Stimulated activated CD4-positive, alpha-beta T cell treated with anti-CD3 and anti-CD28 coated beads, Interleukin-1b, Interleukin-23, amount 100 ng/mL, for 4 hours (primary cell): ENCODE measurements at regions not wholly inside any gene's neighbourhood (a gene's known extent, or its start where the extent isn't known, plus 50 kb on each side); places are given as distances from the start of the nearest gene placed in this dataset.
A peak's percentile ranks its signal among the peaks of the same experiment; 100 is the strongest.

Experiments used
- DNase-seq, 2 donors: peaks; one replicate each; pipeline ENCODE4 v3.0.0-alpha.2; 2020; ENCODE audit warnings: low read depth in 2 of 2

GRCh38 chr18:73852789-73853549, 294.7 kb downstream of the FBXO15 start:
- no peak for DNase-seq

DNA sequence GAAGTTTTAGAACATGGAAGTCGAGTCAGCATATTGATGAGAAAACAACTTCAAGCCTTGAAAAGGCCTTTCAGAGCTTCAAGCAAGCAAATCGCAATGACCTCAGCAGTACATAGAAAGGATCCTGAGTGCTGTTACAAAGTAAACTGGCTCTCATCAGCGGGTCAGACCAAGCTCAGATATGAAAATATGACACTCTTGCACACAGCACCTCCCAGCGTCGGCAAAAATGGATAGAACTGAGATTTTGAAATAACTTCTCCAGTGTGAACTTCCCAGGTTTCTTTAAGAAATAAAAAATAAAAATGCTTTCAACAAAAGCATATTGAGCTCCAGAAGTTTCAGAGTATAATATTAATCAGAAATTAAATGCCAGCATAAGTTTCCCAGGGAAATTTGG, 296.9 kb downstream of the FBXO15 start:
- no peak for DNase-seq

DNA sequence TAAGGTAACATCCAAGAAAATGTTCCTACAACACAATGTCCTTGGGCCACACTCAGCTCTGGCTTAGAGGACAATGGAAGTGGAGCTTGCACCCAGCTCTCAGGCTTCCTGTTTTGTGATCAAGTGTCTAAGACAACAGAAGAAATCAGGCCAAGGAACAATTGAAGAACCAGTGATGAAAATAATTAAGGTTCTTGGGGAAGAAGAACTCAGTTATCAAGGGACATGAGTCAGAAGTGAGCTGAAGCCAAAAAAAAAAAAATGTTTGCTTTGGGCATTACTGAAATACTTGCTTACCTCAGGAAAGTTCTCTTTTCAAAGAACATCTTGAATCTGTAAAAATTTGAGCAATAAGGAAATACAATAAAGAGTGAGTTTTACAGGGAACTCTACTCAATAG, 299.0 kb downstream of the FBXO15 start:
- no peak for DNase-seq

GRCh38 chr18:73843455-73843854, 304.2 kb downstream of the FBXO15 start:
- DNase-seq, result no peak

DNA sequence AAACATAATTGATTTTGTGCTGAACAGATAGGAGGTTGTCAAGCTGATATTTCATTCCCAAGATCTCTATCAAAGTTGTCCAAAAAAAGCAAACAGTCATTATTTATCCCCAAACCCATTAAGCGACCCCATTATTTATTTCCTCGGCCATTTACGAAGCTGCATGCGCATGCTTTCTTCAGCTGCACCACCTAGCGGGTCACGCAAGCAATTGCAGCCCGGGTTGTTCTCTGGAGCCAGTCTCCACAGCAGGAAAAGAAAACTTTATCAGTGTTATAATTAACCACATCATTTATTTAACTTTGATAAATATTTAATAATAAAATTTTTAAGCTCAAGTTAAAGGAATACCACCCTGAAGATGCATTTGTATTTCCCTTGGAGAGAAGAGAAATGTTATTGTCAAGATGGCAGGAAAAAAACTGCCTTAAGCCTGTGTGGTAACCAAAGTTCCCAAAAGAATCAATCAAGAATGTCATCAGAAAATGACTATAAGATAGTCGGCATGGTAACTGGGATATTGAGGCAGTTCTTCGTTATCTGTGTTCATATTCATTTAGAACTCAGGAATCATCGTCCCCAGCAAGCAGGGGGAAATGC, 304.7 kb downstream of the FBXO15 start:
- DNase-seq, result peak; percentile 11 to 21

DNA sequence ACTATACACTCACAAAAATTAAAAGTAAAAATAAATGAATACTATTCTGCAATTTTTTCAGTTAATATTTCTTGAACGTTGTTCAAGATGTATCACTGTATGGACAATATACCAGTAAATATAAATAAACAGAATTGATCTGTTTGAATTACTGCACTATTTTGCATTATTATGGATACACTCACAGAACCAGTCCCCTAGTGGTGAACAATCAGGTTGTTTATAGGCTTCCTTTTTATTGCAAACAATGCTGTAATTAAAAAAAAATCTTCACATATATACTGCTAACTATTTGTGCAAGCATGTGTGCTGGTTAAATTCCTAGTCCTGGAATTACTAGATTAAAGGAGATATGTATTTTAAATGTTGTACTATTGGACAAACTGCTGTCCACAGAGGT, 306.0 kb downstream of the FBXO15 start:
- DNase-seq, result no peak

GRCh38 chr18:73840319-73840945, 307.2 kb downstream of the FBXO15 start:
- DNase-seq, result no peak

GRCh38 chr18:73839441-73839840, 308.2 kb downstream of the FBXO15 start:
- no peak for DNase-seq

GRCh38 chr18:73838107-73838506, 309.5 kb downstream of the FBXO15 start:
- DNase-seq, result no peak

DNA sequence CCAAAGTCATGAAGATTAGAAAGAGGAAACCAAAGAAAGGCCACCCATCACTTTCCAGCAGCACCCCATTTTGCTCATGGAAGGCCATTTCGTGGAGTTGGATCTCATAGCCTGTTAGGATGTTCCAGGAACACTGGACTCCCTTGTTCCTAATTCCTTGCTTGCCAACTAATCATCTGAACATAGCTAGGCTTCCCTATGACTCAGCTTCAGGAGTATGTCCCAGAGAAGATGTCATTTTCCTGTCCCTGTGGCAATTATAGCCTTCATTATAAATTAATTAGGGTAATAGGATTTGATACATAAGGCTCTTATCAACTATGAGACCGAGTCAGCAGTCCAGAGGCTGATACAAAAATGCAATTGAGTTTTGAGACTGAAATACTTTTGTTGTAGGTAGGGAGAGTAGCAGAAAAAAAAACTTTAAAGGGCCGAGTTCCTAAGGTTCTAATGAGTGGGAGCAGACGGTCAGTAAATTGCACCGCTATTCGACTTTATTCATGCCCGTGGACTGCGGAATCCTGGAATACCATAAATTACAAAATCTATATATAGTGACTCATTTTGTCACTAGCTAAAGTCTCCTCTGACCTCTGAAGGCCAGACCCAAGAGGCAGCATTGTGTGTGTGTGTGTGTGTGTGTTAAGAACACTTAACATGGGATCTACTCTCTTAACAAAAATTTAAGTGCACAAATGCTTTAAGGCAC, 311.8 kb downstream of the FBXO15 start:
- DNase-seq, result no peak

- no peak for DNase-seq
These were observed 312.6 kb downstream of the FBXO15 start for GRCh38 chr18:73835039-73835438.

DNA sequence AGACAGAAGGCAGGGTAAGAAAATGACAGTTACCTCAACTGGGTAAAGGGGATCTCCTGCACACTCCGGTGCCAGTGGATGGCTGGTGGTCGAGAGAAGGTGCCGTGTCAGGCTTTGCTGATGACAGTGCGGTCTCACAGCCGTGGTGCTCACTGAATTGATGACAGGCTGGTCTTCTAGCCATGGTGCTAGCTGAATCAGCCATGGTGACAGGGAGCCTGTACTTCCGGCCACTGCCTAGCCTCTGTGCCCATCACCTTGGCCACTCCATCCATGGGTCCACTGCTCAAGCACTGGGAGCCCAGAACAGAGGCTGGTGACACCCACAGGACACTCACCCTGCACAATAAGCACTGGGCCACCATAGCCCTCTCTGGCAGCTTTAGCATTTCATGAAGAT, 315.9 kb downstream of the FBXO15 start:
- no peak for DNase-seq

DNA sequence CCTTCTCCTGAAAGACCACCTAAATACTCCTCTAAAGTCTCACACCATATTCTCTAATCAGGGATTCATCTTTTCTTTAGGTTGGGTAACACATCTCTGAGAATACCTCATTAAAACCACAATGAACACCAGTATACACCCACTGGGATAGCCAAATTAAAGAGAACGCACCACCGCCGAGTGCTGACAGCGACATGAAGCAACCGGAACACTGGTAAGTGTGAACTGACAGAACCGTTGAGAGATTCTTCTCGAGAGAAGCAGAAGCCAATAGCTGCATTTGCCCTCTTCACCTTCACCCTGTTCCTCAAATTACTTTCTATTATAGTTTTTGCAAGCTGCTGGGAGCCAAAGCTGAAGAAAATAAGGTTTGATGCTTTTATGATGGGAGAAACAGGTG, 318.5 kb downstream of the FBXO15 start:
- no peak for DNase-seq

DNA sequence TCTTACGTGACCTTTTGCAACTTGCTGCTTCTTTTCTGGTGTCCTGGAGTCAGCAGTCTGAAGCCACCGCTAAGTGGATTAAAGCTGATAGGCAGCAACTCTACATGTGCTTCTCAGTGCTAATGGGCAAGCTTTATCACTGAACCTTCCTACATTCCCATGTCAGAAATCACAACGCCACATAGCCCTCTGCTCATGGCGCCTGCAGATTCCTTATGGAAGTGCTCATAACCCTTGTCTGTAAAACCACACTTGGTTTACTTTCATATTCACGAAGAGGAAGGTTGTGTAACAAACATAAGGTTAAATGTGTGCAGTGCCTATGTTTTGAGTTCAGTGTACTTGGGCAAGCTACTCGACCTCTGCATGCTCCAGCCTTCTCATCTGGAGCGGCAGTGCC, 319.8 kb downstream of the FBXO15 start:
- DNase-seq, result no peak

- DNase-seq, result no peak
These were observed 321.5 kb downstream of the FBXO15 start for GRCh38 chr18:73826098-73826497.

DNA sequence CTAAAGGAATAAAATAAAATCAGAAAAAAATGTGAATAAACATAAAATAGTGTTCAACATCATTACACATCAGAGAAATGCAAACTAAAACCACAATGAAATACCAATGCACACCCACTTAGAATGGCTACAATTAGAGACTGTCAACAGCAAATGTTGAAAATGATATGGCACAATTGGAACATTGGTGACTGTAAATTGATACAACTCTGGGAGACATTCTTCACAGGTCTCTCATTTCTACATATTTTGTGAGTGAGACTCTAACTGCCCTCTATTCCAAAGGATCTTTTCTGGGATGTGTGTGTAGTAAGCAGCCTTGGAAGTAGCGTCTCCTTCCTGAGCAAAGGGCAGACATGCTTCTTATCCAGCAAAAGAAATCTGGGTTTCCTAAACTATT, 323.0 kb downstream of the FBXO15 start:
- DNase-seq, result no peak

DNA sequence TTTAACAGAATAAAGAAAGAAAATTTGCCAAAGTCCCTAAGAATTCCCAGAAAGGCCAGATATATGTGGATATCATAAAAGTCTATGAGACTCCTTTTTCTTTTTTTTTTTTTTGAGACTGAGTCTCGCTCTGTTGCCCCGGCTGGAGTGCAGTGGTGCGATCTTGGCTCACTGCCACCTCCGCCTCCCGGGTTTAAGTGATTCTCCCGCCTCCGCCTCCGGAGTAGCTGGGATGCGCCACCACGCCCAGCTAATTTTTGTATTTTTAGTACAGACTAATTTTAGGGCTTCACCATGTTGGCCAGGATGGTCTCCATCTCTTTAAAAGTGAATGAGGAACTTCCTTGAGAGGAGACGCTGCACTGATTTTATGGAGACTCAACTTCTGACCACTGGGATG, 335.2 kb downstream of the FBXO15 start:
- DNase-seq, result no peak

DNA sequence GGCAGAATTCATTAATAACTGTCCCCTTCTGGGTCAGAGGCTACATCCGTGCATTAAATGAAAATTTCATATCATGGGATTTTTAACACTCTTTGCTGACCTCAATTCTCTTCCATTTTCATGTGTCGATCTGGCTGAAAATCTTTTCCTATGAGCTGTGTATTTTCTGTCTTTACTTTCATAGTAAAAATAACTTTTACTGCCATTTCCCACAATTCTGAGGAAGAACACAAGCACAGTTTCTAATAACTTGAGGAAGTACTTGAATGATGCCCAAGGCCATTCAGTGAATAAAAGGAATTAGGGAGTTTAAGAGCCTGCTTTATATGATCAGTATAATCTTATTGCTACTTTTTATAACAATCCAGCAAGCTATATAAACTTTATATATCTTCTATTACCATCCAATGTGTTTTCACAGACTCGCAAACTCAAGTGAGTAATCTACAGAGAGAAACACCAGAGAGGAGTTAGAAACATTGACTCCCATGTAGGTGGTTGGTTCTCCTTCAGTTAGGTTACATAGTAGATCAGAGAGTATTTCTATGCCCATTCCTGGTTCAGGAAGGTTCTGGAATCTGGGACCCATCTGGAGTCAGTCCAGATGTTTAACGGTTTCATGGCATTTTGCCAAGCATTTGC, 340.0 kb downstream of the FBXO15 start:
- DNase-seq, result no peak

- DNase-seq, result no peak
These were observed 341.6 kb downstream of the FBXO15 start for GRCh38 chr18:73805991-73806390.

- DNase-seq, result no peak
These were observed 350.2 kb downstream of the FBXO15 start for GRCh38 chr18:73797419-73797818.

DNA sequence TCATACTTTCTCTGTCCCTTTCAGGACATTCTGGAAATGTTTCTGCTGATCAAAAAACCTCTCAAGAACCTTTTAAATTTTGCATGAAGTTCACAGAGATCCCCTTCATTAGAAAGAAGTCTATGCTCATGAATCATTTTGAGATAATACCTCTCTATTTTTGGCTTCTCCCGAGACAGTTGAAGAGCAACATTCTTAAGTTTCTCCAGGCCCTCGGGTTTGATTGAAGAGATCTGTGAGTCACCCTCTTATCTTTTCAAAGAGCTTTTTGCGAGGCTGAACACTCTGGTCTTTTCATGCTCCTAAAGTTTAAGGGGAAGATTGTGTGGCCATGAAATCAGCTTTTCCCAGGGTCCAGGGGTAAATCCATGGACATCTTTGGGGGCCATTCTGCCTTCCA, 354.2 kb downstream of the FBXO15 start:
- no peak for DNase-seq

- DNase-seq, result no peak
These were observed 356.6 kb downstream of the FBXO15 start for GRCh38 chr18:73791081-73791480.
